Stimulated activated CD4-positive, alpha-beta T cell treated with anti-CD3 and anti-CD28 coated beads, Interleukin-12 subunit alpha, Interleukin-12 subunit beta, amount 100 ng/mL, for 4 hours (primary cell): ENCODE measurements at regions not wholly inside any gene's neighbourhood (a gene's known extent, or its start where the extent isn't known, plus 50 kb on each side); places are given as distances from the start of the nearest gene placed in this dataset.
"Not testable (repeated sequence)": the region's sequence is repeated elsewhere in the genome, so short reads cannot be mapped to it uniquely, and the experiment has no call there.

Experiments
- DNase-seq: peaks from one replicate; pipeline ENCODE4 v3.0.0-alpha.2; 2020

GRCh38 chr14:53735916-53736315 lies 220.7 kb downstream of the BMP4 start:
- DNase-seq, result no peak

DNA sequence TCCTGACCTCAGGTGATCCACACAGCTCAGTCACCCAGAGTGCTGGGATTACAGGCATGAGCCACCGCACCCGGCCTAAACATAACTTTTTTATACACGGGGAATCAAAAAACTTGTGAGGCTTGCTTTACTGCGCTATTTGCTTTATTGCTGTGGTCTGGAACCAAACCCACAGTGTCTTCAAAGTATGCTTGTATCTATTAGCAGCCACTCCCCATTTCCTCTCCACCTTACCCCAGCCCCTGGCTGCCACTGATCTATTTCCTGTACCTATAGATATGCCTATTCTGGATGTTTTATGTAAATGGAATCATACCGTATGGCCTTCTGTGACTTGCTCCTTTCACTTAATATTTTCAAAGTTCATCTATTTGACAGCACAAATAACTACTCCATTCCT lies 233.4 kb downstream of the BMP4 start:
- DNase-seq, result no peak

GRCh38 chr14:53719536-53719935 lies 237.1 kb downstream of the BMP4 start:
- no peak for DNase-seq

- DNase-seq, result no peak
Observed at GRCh38 chr14:53716578-53716977, 240.0 kb downstream of the BMP4 start.

GRCh38 chr14:53715193-53715721 lies 241.4 kb downstream of the BMP4 start:
- DNase-seq, result no peak

DNA sequence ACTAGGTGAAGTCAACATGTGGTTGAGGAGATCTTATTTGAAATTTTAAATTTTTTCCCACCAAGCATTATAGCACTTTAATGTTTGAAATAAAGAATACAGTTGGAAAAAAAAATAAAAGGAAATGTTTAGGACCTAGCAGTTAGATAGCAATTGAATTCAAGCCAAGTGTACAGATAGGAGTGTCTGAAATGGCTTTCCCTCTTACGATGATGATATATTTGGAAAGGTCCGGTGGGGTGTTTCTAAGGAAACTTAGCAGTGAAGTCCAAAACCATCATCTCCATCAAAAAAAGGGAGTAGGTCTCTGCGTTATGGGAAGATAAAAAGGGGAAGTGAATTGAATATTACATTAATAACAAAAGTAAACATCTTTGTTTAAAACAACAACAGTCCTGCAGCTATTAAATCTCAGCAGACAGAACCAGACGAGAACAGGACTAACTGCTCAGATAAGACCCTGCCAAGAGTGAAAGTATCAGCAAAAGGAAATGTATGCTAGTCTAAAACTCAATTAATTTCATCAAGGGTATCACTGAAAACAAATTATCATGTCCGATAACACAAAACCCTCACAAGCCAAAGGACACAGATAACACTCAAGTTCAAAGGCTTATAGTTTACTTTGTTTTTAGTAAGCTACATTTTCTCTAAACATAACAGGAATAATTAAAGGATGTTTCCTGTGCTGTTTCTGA lies 242.0 kb downstream of the BMP4 start:
- no peak for DNase-seq

DNA sequence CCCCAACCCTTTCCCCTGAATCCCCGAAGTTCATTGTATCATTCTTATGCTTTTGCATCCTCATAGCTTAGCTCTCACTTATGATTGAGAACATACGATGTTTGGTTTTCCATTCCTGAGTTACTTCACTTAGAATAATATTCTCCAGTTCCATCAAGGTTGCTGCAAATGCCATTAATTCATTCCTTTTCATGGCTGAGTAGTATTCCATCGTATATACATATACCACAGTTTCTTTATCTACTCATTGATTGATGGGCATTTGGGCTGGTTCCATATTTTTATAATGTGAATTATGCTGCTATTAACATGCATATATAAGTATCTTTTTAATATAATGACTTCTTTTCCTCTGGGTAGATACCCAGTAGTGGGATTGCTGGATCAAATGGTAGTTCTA lies 243.7 kb downstream of the BMP4 start:
- DNase-seq, result not testable (repeated sequence)

DNA sequence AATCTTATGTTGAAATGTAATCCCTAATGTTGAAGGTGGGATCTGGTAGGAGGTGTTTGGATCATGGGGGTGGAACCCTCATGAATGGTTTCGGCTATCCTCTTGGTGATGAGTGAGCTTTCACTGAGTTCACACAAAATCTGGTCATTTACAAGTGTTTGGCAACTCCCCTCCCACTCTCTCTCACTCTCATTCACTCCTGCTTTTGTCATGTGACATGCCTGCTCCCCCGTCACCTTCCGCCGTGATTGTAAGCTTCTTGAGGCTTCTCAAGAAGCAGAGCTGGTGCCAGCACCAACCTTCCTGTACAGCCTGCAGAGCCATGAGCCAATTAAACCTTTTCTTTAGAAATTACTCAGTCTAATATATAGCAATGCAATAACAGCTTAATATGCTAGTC lies 245.4 kb downstream of the BMP4 start:
- DNase-seq, result no peak

GRCh38 chr14:53710615-53711014 lies 246.0 kb downstream of the BMP4 start:
- DNase-seq, result no peak

- DNase-seq, result no peak
Observed at GRCh38 chr14:53709381-53709780, 247.2 kb downstream of the BMP4 start.

- no peak for DNase-seq
Observed at GRCh38 chr14:53703457-53703856, 253.2 kb downstream of the BMP4 start.

GRCh38 chr14:53701108-53701875 lies 255.3 kb downstream of the BMP4 start:
- no peak for DNase-seq

DNA sequence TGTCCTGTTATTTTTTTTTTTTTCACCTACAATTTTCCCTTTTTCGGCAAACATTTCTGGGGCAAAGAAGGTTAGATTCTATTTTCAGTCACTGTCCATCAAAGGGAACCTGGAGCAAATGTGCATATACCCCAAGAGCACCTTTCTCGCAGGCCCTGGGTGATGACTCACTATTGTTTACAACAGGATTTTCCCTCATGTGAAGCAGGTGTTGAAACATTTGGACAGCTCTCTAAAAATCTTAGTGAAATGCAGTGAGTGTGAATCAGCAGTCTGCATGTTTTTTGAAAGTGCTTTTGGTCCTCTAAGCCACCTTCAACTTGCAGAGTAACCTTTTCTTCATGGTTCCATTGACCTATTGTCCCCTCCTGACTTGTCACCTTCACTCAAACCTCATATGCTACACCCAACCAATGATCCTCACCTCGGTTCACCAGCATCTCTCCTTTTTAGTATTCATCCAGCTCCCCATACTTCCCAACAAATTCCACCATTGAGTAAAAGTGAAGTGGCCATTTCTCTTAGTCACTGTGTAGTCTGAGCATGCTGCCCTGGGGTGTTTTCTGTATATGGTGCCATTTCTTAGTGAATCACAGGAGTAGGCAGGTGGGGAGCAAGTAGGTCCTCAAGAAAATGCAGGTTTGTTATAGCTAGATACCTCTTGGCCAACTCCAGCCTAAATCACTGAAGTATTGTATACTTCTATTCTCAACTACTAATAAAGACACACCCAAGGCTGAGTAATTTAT lies 260.2 kb downstream of the BMP4 start:
- DNase-seq, result no peak

- no peak for DNase-seq
Observed at GRCh38 chr14:53695692-53696214, 260.9 kb downstream of the BMP4 start.

DNA sequence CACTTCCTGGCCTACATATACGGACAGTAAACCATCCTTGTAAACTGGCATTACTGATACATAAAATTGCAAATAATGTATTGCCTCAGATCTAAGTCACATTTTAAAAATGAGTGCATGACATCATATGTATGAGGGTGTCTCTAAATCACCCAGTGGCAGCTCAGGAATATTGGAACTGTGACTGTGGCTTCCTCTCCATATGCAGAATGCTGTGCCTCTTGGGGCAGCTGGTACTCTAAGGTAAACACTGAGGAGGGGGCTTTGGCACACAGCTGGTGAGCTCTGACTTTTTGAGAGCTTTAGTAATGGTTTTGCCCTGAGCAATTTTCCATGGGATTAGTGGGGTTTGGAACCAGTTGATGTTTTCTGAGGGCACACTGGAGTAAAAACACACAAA lies 263.7 kb downstream of the BMP4 start:
- DNase-seq, result no peak

DNA sequence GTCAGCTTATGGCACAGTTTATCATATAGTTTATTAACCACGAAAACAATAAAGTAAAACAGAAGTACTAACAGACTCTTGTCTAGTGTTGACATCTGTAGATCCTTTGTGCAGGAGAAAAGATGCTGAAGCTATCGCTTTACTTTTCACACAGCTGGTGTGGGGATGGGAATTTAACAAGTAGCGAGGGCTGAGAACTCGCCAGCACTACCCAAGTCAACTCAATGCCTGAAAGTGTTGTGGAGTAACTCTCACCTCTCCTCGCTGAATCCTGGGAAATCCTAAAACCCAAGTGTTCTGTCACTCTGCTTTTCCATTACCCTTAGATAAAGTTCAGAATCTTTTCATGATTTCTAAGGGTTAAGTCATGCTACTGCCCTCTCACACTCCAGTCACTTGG lies 264.2 kb downstream of the BMP4 start:
- DNase-seq, result no peak

- DNase-seq, result no peak
Observed at GRCh38 chr14:53683229-53683628, 273.4 kb downstream of the BMP4 start.

DNA sequence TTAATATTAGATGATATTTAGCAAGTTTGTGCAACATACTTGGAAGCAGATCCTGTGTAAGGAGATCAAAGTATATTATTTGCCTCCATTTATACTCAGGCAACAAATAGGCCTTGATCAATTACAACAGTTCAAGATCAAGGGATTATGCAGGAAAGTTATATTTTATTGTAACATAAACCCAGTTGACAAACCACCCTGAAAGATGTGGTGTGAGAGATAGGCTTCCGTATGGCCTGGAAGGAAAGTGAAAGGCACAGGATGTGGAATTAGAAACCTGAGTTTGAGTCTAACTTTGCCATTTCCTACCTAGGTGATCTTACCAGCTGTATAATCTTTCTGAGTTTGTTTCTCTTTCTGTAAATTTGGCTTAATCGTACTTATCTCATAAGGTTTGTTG lies 284.1 kb downstream of the BMP4 start:
- no peak for DNase-seq

GRCh38 chr14:53670701-53671100 lies 285.9 kb downstream of the BMP4 start:
- DNase-seq, result no peak

DNA sequence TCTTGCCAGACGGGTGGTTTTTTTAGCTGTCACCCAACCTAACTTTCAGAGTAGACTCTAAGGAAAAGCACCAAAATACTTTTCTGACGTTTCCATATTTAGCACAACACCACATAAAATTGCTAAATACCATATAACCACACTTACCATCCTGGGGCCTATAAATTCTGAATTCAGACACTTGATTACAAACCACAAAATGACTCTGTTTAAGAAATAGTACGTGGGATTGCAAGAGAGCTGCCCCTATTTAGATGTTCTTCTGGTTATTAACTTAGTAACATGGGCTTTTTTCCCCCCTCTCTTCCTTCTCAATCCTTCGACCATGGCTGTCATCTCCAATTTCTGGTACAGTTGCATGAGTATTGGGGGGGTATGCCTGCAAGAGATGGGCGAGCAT lies 287.7 kb downstream of the BMP4 start:
- no peak for DNase-seq

GRCh38 chr14:53663709-53664108 lies 292.9 kb downstream of the BMP4 start:
- no peak for DNase-seq

- no peak for DNase-seq
Observed at GRCh38 chr14:53655080-53655785, 301.4 kb downstream of the BMP4 start.

DNA sequence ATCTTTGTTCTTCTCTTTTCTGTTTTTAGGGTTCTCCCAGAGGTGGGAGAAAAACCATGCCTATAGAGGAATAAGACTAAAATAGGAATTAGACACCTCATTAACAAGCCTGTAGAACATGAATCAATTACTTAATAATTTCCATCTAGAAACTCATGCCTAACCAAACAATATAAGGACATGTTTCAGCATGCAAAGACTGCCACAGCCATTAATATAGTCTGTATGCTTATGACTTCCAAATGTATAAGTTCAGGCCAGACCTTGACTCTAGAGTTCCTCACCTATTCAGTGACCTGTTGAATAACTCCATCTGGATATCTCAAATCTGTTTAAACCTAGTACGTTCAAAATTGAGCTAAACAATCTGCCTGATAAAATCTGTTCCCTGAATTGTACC lies 304.6 kb downstream of the BMP4 start:
- no peak for DNase-seq
